ENCODE measurements at regions not wholly inside any gene's neighbourhood (a gene's known extent, or its start where the extent isn't known, plus 50 kb on each side); places are given as distances from the start of the nearest gene placed in this dataset.

DNA sequence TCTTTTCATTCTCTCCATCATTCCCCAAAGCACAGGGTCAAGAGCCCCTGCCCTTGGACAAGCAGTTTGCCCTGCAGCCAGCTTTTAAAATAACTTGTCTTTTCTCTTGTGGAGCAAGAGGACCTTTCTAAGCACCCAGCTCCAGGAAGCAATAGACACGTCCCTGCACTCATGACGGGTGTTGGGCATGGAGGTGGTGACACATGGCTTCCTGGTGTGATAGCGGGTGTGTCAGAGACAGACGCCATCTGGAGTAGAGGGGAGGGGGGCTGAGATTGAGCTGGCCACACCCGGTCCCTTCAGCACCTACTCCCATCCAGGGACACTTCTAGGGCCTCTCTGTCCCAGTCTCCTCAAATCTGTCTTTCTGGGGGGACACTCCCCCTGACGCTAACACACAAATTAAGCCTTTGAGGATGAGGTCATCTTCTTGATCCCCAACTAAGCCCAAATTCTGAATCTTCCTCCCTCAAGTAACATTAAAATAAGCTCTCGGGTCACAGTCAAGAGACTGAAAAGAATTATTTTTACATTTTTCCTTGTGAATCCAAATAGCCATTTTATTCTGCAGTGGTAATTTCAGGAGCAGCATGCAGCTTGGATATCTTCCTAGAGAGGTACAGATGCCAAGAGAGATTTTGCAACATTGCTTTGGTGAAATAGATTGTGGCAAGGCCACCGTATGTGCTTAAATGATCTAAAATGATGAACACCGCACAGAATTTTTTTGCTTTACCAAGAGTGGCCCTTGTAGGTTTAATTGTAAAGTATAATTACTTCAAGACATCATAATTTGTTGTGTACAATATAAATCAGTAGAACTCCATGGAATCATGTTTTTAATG lies 216.6 kb upstream of the IRX3 start:
- TF ChIP-seq CTCF (conservative IDR thresholded peaks at IDR 0.05; ENCODE audit: low read depth, low read length) = no peak

DNA sequence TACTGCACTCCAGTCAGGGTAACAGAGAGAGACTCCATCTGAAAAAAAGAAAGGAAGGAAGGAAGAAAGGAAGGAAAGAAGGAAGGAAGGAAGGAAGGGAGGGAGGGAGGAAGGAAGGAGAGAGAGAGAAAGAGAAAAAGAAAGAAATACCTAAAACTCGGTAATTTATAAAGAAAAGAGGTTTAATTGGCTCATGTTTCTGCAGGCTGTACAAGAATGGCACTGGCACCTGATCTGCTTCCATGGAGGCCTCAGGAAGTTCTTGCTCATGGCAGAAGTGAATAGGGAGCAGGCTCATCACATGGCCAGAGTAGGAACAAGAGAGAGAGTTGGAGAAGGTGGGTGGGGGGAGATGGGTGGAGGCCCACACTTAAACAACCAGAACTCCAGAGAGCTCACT lies 215.2 kb upstream of the IRX3 start:
- no peak overlapping the region for H3K27ac ChIP-seq
- no peaks in the 10 kb centered on the region for H3K36me3 ChIP-seq (ENCODE audit: insufficient read depth)
- no peaks in the 10 kb centered on the region for H3K4me1 ChIP-seq (ENCODE audit: low read depth, poor library complexity, severe bottlenecking)
- no peak for TF ChIP-seq CTCF (conservative IDR thresholded peaks at IDR 0.05; ENCODE audit: low read depth, low read length)
- H3K4me3 ChIP-seq (IDR thresholded peaks at IDR 0.05; ENCODE audit: insufficient read depth, low read depth, low read length) = no peak overlapping the region
- no peaks in the 10 kb centered on the region for H3K27me3 ChIP-seq (ENCODE audit: insufficient read depth, low read depth)
- H3K79me2 ChIP-seq (ENCODE audit: insufficient read depth, low read depth) = no peaks in the 10 kb centered on the region
- no peak overlapping the region for H3K9ac ChIP-seq
- H3K4me2 ChIP-seq = no peak overlapping the region
- no peaks in the 10 kb centered on the region for H4K20me1 ChIP-seq (ENCODE audit: insufficient read depth)
- no peak overlapping the region for H2AFZ ChIP-seq (ENCODE audit: low read depth)

More for the DNA sequence above, 216.6 kb upstream of the IRX3 start:
- H2AFZ ChIP-seq (ENCODE audit: low read depth) = no peak overlapping the region
- no peak overlapping the region for H3K4me2 ChIP-seq
- no peaks in the 10 kb centered on the region for H3K79me2 ChIP-seq (ENCODE audit: insufficient read depth, low read depth)
- no peaks in the 10 kb centered on the region for H3K4me1 ChIP-seq (ENCODE audit: low read depth, poor library complexity, severe bottlenecking)
- no peaks in the 10 kb centered on the region for H4K20me1 ChIP-seq (ENCODE audit: insufficient read depth)
- H3K9ac ChIP-seq = no peak overlapping the region
- H3K36me3 ChIP-seq (ENCODE audit: insufficient read depth) = no peaks in the 10 kb centered on the region
- no peaks in the 10 kb centered on the region for H3K27me3 ChIP-seq (ENCODE audit: insufficient read depth, low read depth)
- no peak overlapping the region for H3K4me3 ChIP-seq (IDR thresholded peaks at IDR 0.05; ENCODE audit: insufficient read depth, low read depth, low read length)
- H3K27ac ChIP-seq = no peak overlapping the region

- Histone ChIP-seq H3K4me3 (IDR thresholded peaks at IDR 0.05; ENCODE audit: insufficient read depth, low read depth, low read length) (no peak overlapping the region), H3K79me2 (ENCODE audit: insufficient read depth, low read depth) (no peaks in the 10 kb centered on the region), H4K20me1 (ENCODE audit: insufficient read depth) (no peaks in the 10 kb centered on the region), H3K4me1 (ENCODE audit: low read depth, poor library complexity, severe bottlenecking) (no peaks in the 10 kb centered on the region), H3K4me2 (no peak overlapping the region), H3K9ac (no peak overlapping the region), H3K36me3 (ENCODE audit: insufficient read depth) (no peaks in the 10 kb centered on the region), H3K27ac (no peak overlapping the region), H3K27me3 (ENCODE audit: insufficient read depth, low read depth) (no peaks in the 10 kb centered on the region), H2AFZ (ENCODE audit: low read depth) (no peak overlapping the region)
- no peak for TF ChIP-seq CTCF (conservative IDR thresholded peaks at IDR 0.05; ENCODE audit: low read depth, low read length)
Measured at GRCh38 chr16:54493594-54493993, 207.0 kb upstream of the IRX3 start.

DNA sequence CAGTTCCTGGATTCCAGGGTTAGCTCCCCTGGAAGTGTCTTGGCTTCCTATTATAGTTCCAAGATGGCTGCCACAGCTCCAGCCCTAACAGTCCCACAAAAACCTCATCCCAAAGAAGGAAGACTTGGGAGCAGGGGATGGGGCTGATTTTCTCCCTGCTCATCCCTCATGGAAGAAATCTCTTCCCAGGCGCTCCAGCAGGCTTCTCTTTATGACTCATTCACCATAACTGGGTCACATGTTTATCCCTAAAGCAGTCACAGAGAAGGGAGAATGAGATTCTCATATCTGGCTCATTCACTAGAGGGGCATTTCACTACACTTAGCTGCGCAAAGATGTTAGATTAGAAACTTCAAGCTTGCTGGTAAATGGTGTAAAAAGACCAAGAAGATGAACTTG lies 206.5 kb upstream of the IRX3 start:
- H3K36me3 ChIP-seq (ENCODE audit: insufficient read depth) = no peaks in the 10 kb centered on the region
- no peaks in the 10 kb centered on the region for H3K27me3 ChIP-seq (ENCODE audit: insufficient read depth, low read depth)
- no peak overlapping the region for H3K27ac ChIP-seq
- H3K4me1 ChIP-seq (ENCODE audit: low read depth, poor library complexity, severe bottlenecking) = no peaks in the 10 kb centered on the region
- H2AFZ ChIP-seq (ENCODE audit: low read depth) = no peak overlapping the region
- no peaks in the 10 kb centered on the region for H4K20me1 ChIP-seq (ENCODE audit: insufficient read depth)
- no peaks in the 10 kb centered on the region for H3K79me2 ChIP-seq (ENCODE audit: insufficient read depth, low read depth)
- no peak overlapping the region for H3K4me3 ChIP-seq (IDR thresholded peaks at IDR 0.05; ENCODE audit: insufficient read depth, low read depth, low read length)
- H3K9ac ChIP-seq = no peak overlapping the region
- TF ChIP-seq CTCF (conservative IDR thresholded peaks at IDR 0.05; ENCODE audit: low read depth, low read length) = no peak
- no peak overlapping the region for H3K4me2 ChIP-seq
